HPDE6-E6E7 (cell line): ENCODE measurements at regions not wholly inside any gene's neighbourhood (a gene's known extent, or its start where the extent isn't known, plus 50 kb on each side); places are given as distances from the start of the nearest gene placed in this dataset.

ENCODE experiments used
- DNase-seq: peaks from one replicate; pipeline ENCODE4 v3.0.0; 2011; ENCODE audit warnings: missing footprints; ENCODE audit errors: extremely low spot score

GRCh38 chr4:55175779-55176231 is 50.4 kb upstream of the KDR start:
- DNase-seq, result no peak

GRCh38 chr4:55176497-55176896 is 51.1 kb upstream of the KDR start:
- no peak for DNase-seq

DNA sequence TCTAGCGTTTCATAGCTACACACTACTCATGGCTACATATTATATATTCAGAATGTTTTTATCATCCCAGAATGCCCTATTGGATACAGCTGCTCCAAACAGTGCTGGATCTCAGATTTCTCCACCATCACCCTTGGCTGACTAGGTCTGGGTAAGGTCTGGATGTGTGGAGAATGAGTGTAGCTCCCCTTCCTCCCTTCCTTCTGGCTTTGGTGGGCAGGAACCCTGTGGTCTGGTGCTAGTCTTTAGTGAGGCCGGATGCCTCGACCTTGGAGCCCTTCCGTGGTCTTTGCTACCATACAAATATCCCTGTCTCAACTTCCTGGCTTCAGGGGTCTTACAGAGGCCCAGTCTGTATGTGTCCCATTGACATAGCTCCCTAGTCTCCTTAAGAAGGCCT is 52.1 kb upstream of the KDR start:
- no peak for DNase-seq

DNA sequence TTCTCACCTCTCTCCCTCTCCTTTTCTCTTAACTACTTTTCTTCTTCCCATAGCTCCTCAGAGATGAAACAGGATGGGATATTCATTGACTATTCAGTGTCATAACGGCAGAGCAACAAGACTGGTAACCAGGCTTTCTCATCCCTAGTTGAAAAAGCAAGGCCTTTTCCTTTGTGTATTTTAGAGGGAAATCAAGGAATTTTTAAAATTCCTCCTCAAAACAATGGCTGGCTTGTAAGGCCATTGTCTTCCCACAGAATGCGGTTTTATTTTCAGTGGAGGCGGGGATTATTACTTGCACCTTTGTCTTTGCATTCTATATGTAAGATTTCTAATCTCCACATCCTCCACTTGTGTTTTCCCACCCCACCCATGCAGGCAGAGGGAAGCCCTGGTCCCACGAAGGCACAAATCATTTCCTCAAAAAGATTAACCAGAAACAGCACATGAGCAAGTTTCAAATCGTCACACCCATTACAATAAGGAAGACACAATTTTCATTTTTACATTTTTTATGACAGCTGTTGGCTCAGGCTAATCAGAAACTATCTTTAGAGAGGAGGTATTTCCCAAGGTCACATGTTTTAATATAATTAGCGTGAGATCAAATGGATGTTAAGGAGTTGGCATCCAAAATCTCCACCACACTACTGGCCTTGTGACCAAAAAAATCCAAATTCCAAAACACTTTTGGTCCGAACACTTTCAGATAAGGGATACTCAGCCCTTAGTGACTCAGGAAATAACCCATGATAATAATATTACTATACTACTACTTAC is 53.0 kb upstream of the KDR start:
- no peak for DNase-seq

DNA sequence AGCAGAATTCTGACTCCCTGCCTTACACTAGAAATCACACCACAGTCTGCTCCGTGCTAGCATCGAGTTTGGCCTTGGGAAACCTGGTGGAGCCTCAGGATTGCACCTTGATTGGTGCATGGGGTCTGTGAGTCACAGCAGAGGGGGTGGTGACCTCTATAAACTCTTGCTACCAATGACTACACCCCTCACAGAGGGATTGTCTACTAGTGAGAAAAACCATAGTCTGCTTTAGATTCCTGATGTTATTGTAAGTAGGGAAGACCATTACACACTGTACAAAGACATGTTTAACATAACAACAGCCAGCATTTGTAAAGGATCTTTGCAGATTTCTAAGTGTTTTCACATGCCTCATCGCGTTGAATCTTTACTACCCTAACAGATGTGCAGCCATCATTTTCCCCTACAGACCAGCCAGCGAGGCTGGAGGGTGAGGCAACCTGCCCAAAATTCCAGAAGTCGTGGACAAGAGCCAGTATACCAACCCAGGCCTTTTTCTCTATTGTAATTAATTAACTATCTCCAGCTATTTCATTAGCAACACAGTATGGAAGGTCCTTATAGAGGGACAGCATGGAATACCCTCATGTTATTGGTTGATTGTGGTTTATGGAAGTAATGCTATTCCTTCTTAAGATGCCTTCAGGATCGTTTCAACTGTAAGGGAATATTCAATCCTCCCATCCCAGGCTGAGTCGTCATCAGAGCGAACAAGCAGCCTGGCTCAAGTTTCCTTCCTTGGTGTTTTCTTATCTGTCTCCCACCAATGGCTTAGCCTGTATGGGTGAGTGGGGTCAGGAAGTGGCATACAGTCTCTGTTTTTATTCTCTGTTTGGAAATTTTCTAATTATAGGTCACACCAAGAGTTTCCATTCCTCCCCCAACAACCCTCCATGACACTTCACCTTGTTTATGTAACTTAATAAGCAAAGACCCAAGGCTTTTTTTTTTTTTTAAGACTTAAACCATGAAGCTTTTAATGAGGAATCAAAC is 55.9 kb upstream of the KDR start:
- DNase-seq, result no peak

DNA sequence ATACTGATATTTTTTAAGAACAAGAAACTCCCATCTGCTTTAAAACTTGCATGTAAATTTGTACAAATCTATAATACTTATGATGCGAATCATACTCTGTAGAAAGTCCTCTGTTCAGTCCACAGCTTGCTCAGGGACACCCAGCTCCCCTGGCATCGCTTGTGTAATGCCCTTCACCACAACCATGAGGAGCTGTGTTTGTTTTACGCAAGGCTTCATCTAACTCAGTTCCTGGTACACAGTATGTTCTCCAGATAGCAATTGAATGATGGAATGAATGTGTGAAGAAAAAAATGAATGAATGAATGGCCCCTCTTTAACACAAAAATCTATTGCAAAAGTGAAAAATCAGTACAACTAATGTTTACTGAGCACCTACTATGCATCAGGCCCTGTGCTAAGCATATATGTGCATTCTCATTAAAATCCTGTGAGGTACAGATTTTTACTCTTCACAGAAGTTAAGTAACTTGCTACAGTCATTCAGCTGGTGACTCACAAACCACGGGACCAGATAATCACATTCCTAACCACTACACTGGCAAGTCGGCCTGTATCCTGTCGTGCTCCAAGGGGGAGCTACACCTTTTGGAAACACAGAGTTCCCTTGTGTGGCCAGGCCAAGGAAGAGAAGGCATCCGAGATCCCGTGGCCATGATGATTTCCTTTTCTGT is 58.7 kb upstream of the KDR start:
- DNase-seq, result peak; percentile 70

DNA sequence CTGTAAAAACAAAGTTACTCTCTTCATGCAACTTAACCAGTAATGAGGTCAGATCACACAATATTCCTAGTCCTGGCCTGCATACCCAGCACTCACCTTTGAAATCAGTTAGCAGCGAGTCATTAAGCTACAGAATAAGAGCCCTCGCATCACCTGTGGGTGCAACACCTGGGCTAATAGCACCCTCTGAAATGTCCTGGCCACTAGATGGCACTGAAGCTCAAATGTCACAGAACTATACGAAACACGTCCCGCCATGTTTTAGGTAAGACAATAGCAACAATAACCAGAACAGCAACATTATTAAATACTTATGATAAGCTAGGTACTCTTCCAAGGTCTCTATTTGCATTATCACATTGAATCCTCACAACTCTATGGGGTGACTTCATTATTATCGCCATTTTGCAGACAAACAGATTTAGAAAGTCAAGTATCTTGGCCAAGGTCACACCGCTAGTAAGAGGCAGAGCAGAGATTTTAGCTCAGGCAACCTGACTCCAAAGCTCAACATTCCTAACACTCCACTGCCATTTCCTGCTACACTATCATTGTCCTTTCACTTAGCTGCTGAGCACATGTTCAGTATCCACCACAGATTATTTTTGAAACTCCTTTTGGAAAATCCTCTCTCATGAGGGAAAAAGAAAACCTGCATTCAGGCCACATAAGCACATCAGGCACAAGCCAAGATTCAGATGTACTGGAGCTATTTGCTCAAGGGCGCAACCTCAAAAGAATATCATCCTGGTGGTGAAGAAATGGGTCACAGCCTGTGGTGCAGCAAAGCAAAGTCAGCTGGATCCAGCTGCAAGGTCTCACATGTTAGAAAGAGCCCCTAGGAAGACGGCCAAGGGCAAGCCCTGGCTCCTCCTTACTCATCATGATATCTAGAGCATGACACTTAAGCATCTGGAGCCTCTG is 59.5 kb upstream of the KDR start:
- DNase-seq, result peak; percentile 46

DNA sequence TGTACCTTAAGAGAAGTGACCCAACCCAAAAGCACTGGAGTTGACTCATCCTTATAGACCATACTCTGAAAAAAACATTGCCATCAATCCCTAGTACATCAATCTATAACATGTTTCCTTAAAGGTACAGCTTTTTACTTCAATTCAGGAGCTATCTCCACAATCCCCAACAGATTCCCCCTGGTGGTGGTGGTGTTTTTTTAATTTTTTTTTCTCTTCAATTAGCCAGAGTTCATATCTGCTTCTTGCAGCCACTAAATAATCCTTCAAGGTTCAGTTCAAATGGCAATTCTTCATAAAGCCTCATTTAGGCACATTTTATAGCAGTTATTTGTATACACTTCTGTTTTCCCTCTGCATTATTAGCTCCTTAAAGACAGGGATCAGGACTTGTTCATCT is 60.7 kb upstream of the KDR start:
- no peak for DNase-seq

DNA sequence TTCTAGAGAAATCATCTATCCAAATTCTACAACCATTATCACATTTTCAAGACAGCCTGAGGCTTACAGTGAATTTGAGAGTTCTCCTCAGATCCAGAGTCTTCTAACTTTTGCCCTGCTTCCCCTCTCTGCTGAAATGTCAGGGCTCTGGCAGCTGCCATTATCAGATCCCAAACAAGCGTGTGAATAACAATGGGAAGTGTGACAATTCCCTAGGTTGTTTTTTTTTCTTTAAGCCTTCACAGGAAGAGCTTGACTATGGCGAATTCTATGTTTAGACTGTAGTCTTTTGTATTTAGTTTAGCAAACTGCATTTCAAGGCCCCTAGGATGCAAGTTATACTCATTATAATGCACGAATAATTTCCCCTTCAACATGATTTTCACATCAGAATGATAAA is 61.3 kb upstream of the KDR start:
- DNase-seq, result no peak

DNA sequence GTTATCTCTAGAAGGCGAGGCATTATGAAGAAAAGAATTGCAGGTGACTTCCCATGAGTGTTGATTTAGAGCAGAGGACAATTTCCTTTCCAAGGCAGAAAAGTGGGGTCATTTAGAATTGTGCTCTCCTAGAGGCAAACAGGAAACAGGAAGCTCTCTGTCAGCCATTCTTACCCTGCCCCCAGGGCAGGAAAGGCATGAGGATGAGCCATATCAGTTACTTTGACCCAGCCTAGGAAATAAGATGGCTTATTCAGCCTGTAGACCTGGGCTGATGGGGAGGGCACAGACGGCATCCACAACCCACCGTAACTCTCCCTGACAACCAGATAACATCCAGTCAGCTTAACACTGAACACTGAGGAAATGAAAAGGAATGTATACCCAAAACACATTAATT is 88.8 kb upstream of the KDR start:
- DNase-seq, result peak; percentile 8

GRCh38 chr4:55215087-55215486 is 89.7 kb upstream of the KDR start:
- DNase-seq, result no peak

DNA sequence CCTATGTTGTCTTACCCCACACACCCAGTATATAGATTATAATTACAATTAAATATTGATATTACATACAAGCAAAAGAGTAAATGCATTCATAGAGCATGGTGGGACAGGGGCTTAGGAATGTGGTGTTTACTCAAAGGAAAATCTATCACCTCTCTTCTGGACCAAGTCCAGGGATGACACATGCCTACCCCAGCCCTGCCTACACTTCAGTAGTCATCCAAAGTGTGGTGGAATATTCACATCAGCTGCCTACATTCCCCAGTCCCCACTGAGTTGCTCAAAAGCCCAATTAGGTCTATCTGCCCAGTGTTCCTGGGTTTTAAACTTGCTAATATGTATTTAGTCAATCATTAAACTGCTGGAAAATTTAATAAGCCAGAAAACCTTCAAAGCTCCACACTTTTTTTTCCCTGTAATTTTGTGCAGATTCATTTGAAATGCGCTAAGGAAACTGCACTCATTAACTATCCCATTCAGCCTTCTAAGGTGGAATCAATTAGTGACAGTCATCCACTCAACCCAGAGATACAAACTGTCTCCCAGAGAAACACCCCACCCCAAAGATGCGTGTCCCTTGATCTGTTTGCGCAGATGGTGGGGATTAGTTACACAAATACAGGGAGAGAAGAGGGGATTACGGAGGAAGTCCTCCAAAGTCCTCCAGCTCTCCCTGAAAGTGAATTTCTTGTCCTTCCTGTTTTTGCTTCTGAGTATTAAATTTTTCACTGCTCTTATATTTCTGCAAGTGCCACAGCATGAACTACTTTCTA is 91.7 kb upstream of the KDR start:
- DNase-seq, result no peak

GRCh38 chr4:55218041-55218440 is 92.6 kb upstream of the KDR start:
- DNase-seq, result no peak

DNA sequence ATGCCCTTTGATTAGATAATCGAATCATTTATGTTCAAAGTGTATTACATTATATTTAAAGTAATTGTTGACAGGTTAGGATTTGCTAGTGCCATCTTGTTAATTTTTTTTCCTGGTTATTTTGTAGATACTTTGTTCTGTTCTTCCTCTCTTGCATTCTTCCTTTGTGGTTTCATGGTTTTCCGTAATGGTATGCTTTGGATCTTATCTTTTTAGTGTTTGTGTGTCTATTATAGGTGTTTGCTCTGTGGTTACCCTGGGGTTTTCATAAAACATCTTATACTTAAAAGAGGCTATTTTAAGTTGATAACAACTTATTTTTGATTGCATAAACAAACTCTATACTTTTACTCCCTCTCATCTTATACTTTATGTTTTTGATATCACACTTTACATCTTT is 108.2 kb upstream of the SRD5A3 start:
- no peak for DNase-seq

DNA sequence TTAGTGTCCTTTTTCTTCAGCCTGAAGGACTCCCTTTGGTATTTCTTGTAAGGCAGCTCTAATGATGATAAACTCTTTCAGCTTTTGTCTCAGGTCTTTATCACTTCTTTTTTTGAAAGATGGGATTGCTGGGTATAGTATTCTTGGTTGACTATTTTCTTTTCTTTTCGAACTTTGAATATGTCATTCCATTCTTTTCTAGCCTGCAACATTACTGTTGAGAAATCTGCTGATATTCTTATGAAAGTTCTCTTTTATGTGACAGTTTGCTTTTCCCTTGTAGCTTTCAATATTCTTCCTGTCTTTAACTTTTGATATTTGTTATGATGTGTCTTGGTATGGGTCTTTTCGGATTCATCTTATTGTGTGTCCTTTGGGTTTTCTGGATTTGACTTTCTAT is 107.6 kb upstream of the SRD5A3 start:
- DNase-seq, result no peak

GRCh38 chr4:55241461-55241860 is 104.6 kb upstream of the SRD5A3 start:
- DNase-seq, result no peak

DNA sequence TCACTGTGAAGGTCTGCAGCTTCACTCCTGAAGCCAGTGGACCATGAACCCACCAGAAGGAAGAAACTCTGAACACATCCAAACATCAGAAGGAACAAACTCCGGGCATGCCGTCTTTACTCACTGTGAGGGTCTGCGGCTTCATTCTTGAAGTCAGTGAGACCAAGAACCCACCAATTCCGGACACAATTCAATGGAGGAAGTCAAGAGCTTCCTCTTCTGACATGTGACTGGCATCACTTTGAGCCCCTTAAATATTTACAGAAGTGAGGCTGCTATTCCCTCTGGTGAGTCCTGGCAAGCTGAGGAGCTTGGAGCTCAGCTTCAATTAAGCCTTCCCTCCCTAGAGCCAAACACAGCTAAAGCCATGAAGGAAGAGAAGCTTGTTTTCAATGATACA is 103.5 kb upstream of the SRD5A3 start:
- no peak for DNase-seq

DNA sequence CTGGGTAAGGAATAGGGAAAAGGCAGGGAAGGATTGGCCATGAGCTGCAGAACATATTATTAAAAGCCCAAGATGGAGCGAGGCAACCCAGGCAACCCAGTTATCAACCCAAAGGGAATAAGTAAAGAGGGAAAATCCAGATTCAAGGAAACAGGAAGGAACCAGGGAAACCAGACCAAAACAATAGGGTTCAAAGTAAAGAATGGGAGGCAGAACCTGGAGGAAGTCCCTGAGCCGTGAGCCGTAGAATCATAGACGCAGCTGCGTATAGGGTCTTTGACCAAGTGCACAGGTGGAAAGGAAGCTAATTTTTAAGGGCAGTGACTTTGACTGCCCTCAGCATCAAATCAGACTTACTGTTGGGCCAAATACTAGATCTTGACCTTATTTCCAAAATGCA is 98.5 kb upstream of the SRD5A3 start:
- DNase-seq, result no peak

DNA sequence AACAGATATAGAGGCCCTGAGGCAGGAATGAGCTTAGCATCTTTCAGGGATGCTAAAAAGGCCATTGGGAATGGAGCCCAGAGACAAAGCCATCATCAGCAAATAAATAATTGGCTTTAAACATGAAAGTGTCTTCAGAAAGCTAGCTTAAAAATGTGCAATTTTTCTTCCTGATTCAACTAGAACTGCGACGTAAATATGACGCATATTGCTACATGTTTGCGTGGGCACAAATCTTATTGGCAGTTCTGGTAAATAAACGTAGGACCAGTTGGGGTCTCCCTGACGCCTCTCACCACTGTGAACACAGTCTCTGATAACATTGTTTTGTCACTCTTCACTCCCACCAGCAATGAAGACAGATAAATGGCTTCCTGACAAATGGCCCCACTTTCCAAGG is 97.3 kb upstream of the SRD5A3 start:
- DNase-seq, result no peak

DNA sequence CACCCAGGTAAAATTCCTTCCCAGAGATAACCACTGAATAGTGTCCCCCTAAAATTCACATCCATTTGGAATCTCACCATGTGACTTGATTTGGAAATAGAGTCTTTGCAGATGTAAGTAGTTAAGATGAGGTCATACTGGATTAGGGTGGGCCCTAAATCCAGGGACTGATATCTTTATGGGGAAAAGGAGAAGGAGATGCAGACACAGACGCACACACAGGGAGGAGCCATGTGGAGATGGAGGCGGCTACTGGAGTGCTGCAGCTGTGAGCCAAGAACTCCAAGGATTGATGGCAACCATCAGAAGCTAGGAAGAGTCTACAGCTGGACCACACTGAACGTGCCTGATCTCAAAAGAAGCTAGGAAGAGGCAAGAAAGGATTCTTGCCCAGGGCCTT is 96.6 kb upstream of the SRD5A3 start:
- no peak for DNase-seq
